Activated CD4-positive, alpha-beta T cell treated with anti-CD3 and anti-CD28 coated beads, Interleukin-2, amount 50 U/mL, for 4 hours (primary cell): ENCODE measurements at regions not wholly inside any gene's neighbourhood (a gene's known extent, or its start where the extent isn't known, plus 50 kb on each side); places are given as distances from the start of the nearest gene placed in this dataset.

Experiments used
- DNase-seq, 2 experiments: peaks; one replicate each; pipeline ENCODE4 v3.0.0-alpha.2; 2020

GRCh38 chr7:41826641-41827040, 123.8 kb upstream of the INHBA start:
- no peak for DNase-seq

DNA sequence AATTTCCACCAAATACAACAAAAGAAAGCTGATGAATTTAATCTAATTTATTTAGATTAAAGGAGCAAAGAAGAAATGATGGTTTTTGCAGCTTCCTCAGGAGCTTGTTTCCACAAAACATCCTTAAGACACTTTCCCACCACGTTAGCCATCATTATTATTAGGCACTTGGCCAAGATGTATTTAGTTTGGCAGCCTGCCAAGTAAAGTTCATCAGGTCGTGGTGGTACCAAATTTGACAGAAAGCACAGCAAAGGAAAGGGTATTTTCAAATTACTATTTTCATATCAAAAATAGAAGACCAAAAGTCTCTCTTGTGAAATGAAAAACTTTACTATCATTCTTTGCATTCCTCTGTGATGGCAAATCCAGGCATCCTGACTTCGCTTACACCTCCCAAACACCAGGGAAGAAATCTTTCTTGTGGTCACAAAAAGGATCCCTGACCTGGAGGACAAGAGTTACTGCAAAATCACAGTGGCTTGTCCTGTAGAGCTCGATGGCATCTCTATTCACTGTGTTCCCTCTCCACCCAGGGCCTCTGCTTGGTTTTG, 123.1 kb upstream of the INHBA start:
- DNase-seq = no peak

DNA sequence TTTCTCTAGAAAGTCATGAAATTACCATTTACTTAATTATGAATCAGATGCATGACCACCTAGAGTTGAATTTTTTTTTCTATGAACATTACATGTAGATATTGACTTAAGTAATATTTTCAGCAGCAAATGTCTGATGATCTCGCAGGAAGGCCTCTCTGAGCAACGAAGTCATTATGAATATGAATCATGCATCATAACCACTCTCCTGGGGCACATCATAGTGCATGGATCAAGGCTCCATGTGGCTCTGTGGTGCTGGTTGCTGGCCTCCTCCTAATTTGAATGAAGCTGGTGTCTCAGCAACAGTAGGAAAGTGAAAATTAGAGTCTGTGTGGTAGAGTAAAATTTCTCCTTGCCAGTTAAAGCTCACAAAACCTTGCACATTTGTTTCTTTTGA, 121.4 kb upstream of the INHBA start:
- no peak for DNase-seq

DNA sequence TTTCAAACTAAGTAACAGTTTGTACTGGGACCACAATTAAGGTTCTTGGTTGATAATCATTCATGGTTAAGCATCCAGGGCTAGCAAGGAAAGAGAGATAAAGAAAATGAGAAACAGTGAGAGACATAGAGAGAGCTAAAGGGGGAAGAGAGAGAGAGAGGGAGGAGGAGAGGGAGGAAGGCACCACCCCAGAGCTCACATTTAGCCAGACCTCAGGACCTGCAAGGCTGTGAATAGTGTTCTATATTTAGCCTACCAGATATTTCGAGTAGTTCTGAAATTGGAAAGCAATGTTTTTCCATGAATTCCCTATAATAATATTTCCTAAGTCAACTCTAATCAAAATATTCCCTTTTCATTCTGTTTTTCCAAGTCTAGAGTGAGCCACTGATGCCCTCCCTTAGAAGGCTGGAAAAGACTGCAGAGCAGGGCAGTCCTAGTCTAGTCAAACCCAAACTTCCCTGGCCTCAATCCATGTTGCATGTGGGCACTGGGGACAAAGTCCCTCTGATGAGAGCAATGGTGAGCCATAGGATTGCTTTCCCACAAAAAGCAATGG, 119.4 kb upstream of the INHBA start:
- no peak for DNase-seq

- DNase-seq = no peak
Measured at GRCh38 chr7:41821521-41822213, 118.8 kb upstream of the INHBA start.

DNA sequence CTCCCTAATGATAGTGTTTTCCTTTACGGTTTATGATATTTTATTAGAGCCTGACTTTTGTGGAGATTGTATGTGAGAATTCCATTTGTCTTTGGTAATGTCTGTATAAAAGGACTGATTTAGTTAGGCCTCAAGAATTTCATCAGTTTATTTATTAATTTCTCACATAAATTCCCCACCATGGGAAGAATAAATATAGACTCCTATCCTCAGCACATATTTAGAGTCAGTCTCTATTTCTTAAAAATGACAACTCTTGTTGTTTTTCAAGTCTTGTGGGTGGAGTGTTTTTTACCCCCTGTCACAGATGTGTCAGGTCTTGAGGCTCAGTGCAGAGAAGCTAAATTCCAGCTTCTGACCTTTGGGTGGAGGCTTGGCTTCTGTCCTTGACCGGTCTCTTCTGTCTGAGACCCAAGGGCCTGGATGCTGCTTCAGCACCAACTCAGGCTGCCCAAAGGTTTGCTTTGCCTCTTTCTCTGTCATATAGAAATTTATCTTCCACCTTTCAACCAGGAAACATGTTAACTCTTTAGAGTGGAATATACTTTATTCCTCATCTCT, 117.3 kb upstream of the INHBA start:
- DNase-seq = no peak

GRCh38 chr7:41819645-41820044, 116.8 kb upstream of the INHBA start:
- DNase-seq = no peak

GRCh38 chr7:41818765-41819398, 116.0 kb upstream of the INHBA start:
- DNase-seq = no peak

DNA sequence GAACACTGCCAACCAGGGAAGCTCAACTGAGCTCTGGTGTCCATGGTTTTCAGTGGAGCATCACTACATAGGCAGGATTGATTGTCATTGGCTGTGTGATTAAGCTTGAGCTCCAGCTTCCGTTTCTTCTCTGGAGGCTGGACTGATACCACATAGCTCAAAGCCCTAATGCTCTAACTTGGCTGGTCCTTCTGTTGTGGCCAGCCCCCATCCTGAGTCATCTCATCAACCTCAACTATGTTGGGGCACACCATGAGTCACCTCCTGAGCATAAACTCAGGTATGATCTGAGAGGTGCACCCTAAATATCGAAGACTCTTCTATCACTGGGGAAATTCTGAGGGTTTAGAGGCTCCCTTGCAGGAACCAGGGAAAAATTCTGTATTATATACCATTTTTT, 114.5 kb upstream of the INHBA start:
- DNase-seq = no peak

- DNase-seq = no peak
Measured at GRCh38 chr7:41816111-41816510, 113.2 kb upstream of the INHBA start.

DNA sequence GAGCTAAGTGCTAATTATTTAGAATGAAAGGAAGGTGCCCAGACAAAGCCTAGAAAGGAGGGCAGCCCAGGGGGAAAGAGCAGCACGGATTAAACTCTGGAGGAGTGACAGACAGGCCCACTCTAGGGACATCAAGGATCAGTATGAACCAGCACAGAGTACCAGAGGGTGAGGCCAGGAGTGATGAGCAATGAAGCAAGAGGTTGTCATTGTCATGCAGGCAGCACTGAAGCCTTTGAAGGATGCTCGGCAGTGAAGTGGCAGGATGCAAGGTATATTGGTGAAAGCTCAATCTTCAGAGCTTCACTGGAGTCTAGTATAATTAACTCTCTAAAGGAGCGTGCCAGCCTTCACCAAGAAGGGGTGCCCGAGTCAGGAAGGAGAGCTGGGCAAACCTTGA, 112.0 kb upstream of the INHBA start:
- no peak for DNase-seq

DNA sequence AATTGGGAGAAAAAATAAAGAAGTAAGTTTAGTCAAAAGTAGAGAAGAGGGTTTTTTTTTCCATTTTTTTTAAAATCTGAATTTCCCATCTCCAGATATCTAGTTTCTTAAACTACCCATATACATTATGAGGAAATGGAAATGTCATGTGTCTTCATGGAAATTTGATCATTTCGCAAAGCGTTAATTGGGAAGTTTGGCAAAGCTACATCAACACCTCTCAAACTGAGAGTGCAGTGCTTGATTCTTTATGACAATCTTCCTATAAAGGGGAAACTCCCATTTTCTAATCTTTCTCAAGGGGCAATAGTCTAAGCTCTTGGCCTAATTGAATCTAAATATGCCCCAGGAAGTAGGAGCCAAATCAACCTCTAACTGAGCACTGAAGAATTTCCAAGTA, 110.4 kb upstream of the INHBA start:
- no peak for DNase-seq

- no peak for DNase-seq
Measured at GRCh38 chr7:41811941-41812340, 109.1 kb upstream of the INHBA start.

DNA sequence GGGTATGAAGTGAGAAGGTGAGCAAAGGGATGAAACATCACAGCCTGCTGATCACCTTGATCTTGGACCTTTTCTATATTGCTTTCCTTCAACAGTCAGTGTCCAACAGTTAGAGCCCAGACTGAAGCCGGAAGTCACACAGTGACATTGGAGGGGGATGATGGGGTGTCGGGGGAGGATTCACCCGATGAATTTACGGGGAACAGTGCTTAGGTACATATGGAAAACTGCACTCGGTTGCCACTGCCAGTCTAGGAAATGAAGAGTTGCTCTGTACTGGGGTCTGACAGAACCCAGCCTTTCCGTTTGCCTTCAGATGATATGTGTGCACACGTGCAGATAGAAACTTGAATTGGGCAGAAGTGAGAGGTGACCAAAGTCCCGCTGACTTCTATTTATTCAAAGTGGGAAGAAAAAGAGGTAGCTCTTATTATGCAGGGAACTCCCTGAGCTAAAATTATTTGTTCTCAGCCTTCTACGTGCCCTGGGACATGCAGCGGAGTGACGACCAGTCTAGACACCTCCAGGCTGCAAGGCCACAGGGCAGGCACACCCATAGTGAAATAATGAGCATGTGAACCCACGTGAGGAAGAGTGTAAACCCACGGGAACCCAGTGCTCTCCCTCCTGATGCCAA, 107.2 kb upstream of the INHBA start:
- DNase-seq = no peak

DNA sequence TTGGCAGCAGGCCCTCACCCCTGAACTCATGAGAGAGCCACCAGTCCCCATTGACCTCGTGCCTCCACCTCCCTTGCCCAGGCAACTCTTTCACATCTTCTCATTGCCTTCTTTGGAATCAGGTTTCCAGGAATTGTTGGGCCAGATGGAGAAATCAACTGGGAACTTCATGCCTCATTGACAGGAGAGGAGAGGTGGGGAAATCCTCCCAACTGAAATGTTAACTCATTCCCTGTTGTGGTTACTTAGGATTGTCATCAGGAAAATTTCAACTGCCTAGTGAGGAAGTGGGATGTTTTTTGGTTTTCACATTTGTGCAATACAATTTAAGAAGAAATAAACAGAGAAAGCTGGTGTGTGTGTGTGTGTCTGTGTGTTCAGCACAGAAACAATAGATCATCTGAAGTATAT, 106.6 kb upstream of the INHBA start:
- DNase-seq = no peak

- DNase-seq = no peak
Measured at GRCh38 chr7:41809116-41809515, 106.2 kb upstream of the INHBA start.

GRCh38 chr7:41808541-41808940, 105.7 kb upstream of the INHBA start:
- no peak for DNase-seq

GRCh38 chr7:41803569-41803968, 100.7 kb upstream of the INHBA start:
- DNase-seq = no peak

DNA sequence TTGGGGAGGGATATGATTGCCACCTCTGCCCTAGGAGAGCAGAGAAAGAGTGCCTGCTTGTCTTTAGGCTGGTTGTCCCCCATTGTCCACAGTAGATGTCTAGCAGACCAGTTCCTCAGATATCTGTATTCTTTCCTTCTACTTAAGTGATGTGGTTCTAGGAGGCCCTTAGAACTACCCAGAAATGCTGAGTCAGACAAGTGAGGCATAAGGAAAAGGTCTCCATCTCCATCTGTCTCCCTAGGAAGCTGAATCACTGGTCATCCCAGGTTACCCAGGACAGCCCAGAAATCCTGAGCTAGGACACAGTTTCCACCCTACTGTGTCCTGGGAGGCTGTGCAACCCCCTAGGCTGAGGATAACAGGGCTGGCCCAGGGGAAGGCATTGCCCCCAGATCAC, 93.4 kb upstream of the INHBA start:
- no peak for DNase-seq

GRCh38 chr7:41795276-41795833, 92.5 kb upstream of the INHBA start:
- DNase-seq = no peak

GRCh38 chr7:41793556-41793955, 90.7 kb upstream of the INHBA start:
- no peak for DNase-seq

DNA sequence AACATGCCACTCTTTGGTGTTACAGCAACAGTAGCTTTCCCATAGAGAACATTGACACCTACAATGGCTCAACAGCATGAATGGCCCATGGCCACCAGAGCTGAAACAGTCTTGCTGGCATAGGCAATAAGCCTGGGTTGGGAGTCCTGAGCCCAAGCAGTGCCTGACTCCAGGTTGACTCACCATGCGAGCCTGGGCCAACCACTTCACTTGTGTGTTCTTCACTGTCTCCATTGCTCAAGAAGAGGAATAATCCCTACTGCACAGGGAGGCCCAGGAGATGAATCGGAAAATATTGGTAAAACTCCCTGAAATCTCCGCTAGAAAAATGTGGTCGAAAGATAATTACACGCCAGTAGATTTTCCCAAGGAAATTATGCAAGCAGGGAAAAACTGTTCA, 89.2 kb upstream of the INHBA start:
- DNase-seq = no peak

DNA sequence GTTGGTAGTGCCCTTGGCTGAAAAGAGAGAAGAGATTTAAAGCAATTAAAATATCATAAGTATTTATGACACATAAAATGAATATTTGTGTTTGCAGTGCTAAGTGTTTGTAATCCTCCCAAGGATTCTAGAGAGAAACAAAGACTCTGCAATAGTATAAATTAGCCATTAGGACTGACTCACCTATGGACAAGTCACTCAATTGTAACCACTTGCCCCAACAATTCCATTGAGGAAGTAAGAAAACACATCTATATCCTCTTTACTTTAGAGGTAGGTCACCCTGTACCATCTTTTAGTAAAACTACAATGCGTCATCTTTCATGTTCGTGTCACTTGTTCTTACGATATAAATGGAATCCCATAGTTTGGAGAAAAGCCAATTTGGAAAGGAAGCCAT, 85.7 kb upstream of the INHBA start:
- no peak for DNase-seq
